HG02588 (cell line): ENCODE measurements at regions not wholly inside any gene's neighbourhood (a gene's known extent, or its start where the extent isn't known, plus 50 kb on each side); places are given as distances from the start of the nearest gene placed in this dataset.

Experiments used
- ATAC-seq: cut with Tn5 transposase; IDR thresholded peaks from one replicate; pipeline ENCODE4 v1.9.1; 2021; ENCODE audit warnings: mild to moderate bottlenecking, moderate library complexity; ENCODE audit not compliant: unreplicated experiment

- ATAC-seq, result no peak
Measured at GRCh38 chr3:61311044-61311443, 59.8 kb upstream of the FHIT start.

DNA sequence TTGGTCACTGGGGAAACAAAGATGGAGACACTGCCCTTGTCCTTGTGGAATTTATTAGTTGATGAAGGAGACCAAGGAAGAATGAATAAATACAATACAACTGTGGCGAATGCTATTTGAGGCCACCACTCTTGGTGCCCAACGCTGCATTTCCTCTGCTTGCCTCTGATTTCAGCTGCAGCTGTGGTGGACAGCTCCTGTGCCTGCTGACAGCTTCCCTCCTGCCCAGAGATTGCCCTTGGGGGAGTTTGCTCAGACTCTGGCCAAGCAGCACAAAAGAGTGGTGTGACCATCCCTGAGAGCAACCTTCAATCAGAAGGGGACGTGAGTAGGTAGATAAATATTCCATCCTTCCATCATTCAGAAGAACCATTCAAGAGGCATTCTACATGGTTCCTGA is 64.6 kb upstream of the FHIT start:
- ATAC-seq, result no peak

DNA sequence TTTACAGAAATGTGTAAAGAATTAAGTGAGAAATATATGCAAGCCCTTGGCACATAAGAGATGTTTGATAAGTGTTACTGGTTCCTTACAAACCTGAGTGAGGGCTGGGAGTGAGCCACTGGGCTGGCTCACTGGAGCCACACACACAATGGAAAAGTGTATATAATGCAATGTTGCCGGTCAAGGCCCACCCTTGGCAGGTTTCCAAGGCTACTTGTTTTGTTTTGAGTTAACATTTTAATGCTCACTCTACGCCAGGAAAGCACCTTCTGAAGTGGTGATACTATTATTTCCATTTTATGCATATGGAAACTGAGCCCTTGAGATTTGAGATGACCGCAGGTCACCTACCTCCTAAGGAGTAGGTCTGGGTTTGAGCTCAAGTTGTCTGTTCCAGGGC is 71.8 kb upstream of the FHIT start:
- ATAC-seq, result no peak

GRCh38 chr3:61331929-61332552 is 80.8 kb upstream of the FHIT start:
- ATAC-seq, result no peak

DNA sequence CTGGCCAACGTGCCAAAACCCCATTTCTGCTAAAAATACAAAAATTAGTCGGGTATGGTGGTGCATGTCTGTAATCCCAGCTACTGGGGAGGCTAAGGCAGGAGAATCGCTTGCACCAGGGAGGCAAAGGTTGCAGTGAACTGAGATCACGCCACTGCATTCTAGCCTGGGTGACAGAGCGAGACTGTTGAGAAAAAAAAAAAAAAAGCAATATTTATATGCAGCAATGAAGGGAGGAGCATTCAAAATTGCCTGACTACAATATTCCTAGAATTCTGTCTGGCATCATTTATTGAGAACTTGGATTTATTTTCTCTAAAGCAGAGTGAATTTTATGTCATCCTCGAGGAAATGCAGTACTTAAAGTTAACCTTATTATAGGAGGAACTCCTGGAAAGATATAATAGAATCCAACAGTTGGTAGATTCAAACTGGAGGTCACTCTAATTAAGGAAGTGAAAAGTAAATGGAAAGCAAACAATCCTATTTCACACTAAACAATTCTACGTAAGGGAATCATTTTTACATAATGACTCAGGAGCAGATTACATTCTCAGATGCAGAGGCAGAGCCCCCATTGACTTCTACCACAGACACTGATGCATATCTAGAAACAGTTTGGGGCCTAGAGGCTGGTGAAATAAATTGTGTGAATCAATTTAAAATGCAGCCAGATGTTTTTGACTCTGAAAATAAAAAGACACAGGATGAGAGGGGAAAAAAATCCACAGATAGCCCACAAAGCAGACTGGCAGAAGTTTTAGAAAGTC is 82.1 kb upstream of the FHIT start:
- ATAC-seq, result no peak

- no peak for ATAC-seq
Measured at GRCh38 chr3:61334783-61335182, 83.5 kb upstream of the FHIT start.

DNA sequence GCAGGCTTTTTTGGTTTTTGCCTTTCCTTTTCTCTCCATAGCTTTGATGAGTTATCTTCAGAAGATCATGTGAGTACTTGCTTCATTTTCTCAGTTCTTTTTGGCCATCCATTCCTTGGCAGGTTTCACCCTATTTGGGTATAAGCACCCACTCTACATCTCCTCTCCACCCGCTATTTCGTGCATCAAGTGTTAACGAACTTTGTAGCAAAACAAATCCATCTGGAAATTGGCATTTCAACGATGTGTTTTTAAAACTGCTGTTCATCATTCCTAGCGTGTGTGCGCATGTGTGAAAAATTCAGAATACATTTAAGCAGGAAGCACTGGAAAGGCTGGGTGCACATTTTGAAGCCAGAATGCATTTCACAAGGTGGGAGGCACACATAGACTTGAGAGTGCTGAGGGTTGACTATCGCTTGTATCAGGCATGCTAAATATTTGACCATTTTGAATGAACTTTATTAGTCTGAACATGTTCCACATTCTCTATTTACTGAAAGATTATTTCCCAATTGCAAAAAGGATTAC is 89.7 kb upstream of the FHIT start:
- no peak for ATAC-seq

- ATAC-seq, result no peak
Measured at GRCh38 chr3:61343543-61343942, 92.3 kb upstream of the FHIT start.

- no peak for ATAC-seq
Measured at GRCh38 chr3:61345020-61345419, 93.8 kb upstream of the FHIT start.

- no peak for ATAC-seq
Measured at GRCh38 chr3:61347981-61348380, 96.7 kb upstream of the FHIT start.

- no peak for ATAC-seq
Measured at GRCh38 chr3:61349717-61350116, 98.5 kb upstream of the FHIT start.

GRCh38 chr3:61350782-61351309 is 99.6 kb upstream of the FHIT start:
- no peak for ATAC-seq

- ATAC-seq, result no peak
Measured at GRCh38 chr3:61352306-61352705, 101.1 kb upstream of the FHIT start.

GRCh38 chr3:61353382-61353781 is 102.1 kb upstream of the FHIT start:
- ATAC-seq, result no peak

GRCh38 chr3:61354604-61355003 is 103.4 kb upstream of the FHIT start:
- no peak for ATAC-seq

GRCh38 chr3:61356685-61357084 is 105.4 kb upstream of the FHIT start:
- no peak for ATAC-seq

DNA sequence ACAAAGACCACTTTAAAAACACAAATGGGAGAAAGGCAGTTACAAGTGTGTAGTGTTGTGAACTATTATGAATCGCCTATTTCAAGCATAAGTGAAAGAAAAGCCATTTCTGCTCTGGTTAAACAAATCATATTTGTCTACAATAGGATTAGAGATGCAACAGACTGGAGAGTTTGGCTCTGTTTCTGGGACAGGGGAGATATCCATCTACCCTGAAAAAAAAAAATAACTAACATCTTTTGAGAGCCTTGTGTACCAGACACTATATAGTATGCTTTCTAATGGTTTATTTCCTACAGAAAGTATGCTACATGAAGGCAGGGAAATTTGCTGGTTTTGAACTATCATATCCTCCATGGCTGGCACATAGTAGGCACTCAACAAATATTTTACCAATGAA is 106.7 kb upstream of the FHIT start:
- no peak for ATAC-seq

GRCh38 chr3:61358364-61358763 is 107.1 kb upstream of the FHIT start:
- ATAC-seq, result peak; percentile 100

- ATAC-seq, result no peak
Measured at GRCh38 chr3:61360297-61360965, 109.2 kb upstream of the FHIT start.

DNA sequence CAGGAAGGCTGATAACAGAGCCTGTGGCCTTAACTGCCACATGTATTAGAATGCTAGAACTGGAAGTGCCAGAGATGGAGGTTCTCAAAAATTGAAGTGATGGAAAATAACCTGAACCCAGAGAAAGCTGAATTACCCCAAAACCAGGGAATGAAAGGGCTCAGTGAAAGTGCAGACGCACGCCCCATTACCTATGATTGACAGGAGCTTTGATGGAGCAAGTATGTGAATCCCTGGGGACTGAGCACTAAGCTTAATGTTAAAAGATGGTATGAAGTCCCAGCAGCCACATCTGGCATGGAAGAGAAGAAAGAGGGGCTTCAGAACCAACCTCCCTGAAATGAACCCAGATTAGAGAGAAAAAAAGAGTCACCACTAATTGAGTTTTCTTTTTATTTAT is 118.4 kb upstream of the FHIT start:
- ATAC-seq, result no peak

DNA sequence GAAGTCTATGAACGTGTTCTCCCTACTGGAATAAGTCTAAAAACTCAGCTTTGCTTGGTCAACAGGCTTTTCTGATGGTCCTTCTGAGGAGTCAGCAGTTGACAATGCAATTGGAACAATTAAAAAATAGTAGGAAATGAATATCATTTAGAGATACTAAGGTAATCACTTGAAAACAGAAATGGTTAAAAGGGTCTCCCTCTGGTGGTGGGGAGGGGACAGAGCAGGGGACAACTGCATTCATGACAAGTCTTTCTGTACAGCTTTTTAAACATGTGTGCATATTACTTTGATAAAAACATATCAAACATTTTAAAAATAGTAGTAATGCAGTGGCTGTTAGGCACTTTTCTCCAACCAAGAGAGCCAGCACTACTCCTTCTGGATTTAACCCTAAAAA is 119.9 kb upstream of the FHIT start:
- ATAC-seq, result no peak

- ATAC-seq, result no peak
Measured at GRCh38 chr3:61372723-61373122, 121.5 kb upstream of the FHIT start.
